Esophagus muscularis mucosa (tissue), 4 donors: ENCODE measurements at regions not wholly inside any gene's neighbourhood (a gene's known extent, or its start where the extent isn't known, plus 50 kb on each side); places are given as distances from the start of the nearest gene placed in this dataset.

Source experiments
- DNase-seq: peaks from one replicate; pipeline ENCODE4 v3.0.0-alpha.2; 2017; ENCODE audit errors: extremely low spot score
- H3K27ac ChIP-seq, 4 donors: fragments of 200-600 bp; sonication (generic); replicated peaks in 1 of 4; 1 replicate in 3 of 4; 2 replicates in 1 of 4; pipeline ENCODE4 v1.5.1; 2016 to 2019; ENCODE audit warnings: mild to moderate bottlenecking in 1 of 4
- H3K27me3 ChIP-seq, 4 donors: fragments of 200-600 bp; sonication (generic); one replicate each; pipeline versions ENCODE4 v1.5.1 to v1.6.0; 2016 to 2019
- H3K36me3 ChIP-seq, 4 donors: fragments of 200-600 bp; sonication (generic); one replicate each; pipeline ENCODE4 v1.5.1; 2016 to 2019
- H3K4me1 ChIP-seq, 4 donors: fragments of 200-600 bp; sonication (generic); one replicate each; pipeline ENCODE4 v1.5.1; 2016 to 2019
- H3K4me3 ChIP-seq, 4 donors: fragments of 200-600 bp; sonication (generic); 1 replicate in 2 of 4; 2 replicates in 2 of 4; pipeline ENCODE4 v1.5.1; 2016 to 2019; ENCODE audit warnings: mild to moderate bottlenecking in 4 of 4, moderate library complexity in 1 of 4
- H3K9me3 ChIP-seq, 4 donors: fragments of 200-600 bp; sonication (generic); 1 replicate in 3 of 4; 2 replicates in 1 of 4; pipeline ENCODE4 v1.5.1; 2016 to 2019
- CTCF ChIP-seq, 3 experiments: fragments of 200-600 bp in 2 of 3; fragments of 450-650 bp in 1 of 3; sonication (generic) in 2 of 3; IDR thresholded peaks; one replicate each; pipeline ENCODE4 v1.5.1; 2017 to 2019; ENCODE audit warnings: antibody characterized with exemption in 3 of 3, mild to moderate bottlenecking in 2 of 3, moderate library complexity in 1 of 3
- EP300 ChIP-seq: sonication (generic); formaldehyde crosslinking; IDR thresholded peaks from one replicate; pipeline ENCODE4 v1.6.1; 2017; ENCODE audit warnings: antibody characterized with exemption
- POLR2A ChIP-seq: fragments of 450-650 bp; IDR thresholded peaks from one replicate; pipeline ENCODE4 v1.6.1; 2017; ENCODE audit warnings: antibody characterized with exemption, moderate library complexity, mild to moderate bottlenecking, low read depth
- POLR2AphosphoS5 ChIP-seq, 2 donors: sonication (generic); formaldehyde crosslinking; IDR thresholded peaks; one replicate each; pipeline ENCODE4 v1.6.1; 2017; ENCODE audit warnings: antibody characterized with exemption in 2 of 2
- WGBS: methylation state at CpG from one replicate; pipeline ENCODE4 v1.1.5; 2018; 5-methylcytosine and 5-hydroxymethylcytosine counted together
- intact Hi-C: fragments of 100-400 bp; cut with DNase I; formaldehyde crosslinking; loops from one replicate; pipeline ENCODE4 v1.15.1; 2023

- TF ChIP-seq POLR2A: no peak
- TF ChIP-seq EP300: no peak
- no peak for TF ChIP-seq CTCF (IDR thresholded peaks at IDR 0.05)
- TF ChIP-seq POLR2AphosphoS5 (IDR thresholded peaks at IDR 0.05): no peak
- Histone ChIP-seq H3K4me3 (no peak overlapping the region), H3K4me1 (no peaks in the 10 kb centered on the region), H3K27me3 (no peaks in the 10 kb centered on the region), H3K27ac (no peak overlapping the region), H3K36me3 (no peaks in the 10 kb centered on the region), H3K9me3 (no peaks in the 10 kb centered on the region)
- DNase-seq: no peak
- WGBS: 67% methylated on average over 3 of the region's 3 CpGs
- intact Hi-C loops: no loop called here
These were observed 671.4 kb downstream of the ZNF674 start for GRCh38 chrX:45873781-45874180.

- no peak overlapping the region for H3K4me3 ChIP-seq
- no peaks in the 10 kb centered on the region for H3K4me1 ChIP-seq
- H3K36me3 ChIP-seq: no peaks in the 10 kb centered on the region
- H3K9me3 ChIP-seq: no peaks in the 10 kb centered on the region
- 73% methylated on average over 1 of the region's 1 CpG for WGBS
- DNase-seq: no peak
- TF ChIP-seq CTCF (IDR thresholded peaks at IDR 0.05) (no peak), POLR2A (no peak), POLR2AphosphoS5 (IDR thresholded peaks at IDR 0.05) (no peak), EP300 (no peak)
- intact Hi-C loops: no loop called here
- H3K27ac ChIP-seq: no peak overlapping the region
- H3K27me3 ChIP-seq: no peaks in the 10 kb centered on the region
These were observed 671.8 kb upstream of the DIPK2B start for GRCh38 chrX:45872480-45872879.

GRCh38 chrX:45868425-45868824, 667.7 kb upstream of the DIPK2B start:
- Histone ChIP-seq H3K36me3 (no peaks in the 10 kb centered on the region), H3K9me3 (no peaks in the 10 kb centered on the region), H3K4me3 (no peak overlapping the region), H3K27me3 (no peaks in the 10 kb centered on the region), H3K27ac (no peak overlapping the region), H3K4me1 (no peaks in the 10 kb centered on the region)
- no peak for TF ChIP-seq POLR2A
- TF ChIP-seq EP300: no peak
- TF ChIP-seq CTCF (IDR thresholded peaks at IDR 0.05): no peak
- no peak for TF ChIP-seq POLR2AphosphoS5 (IDR thresholded peaks at IDR 0.05)
- DNase-seq: no peak
- 32% methylated on average over 1 of the region's 1 CpG for WGBS
- intact Hi-C loops: no loop called here

GRCh38 chrX:45862801-45863200, 662.1 kb upstream of the DIPK2B start:
- TF ChIP-seq POLR2AphosphoS5 (IDR thresholded peaks at IDR 0.05) (no peak), CTCF (IDR thresholded peaks at IDR 0.05) (no peak), POLR2A (no peak), EP300 (no peak)
- WGBS: 44% methylated on average over 1 of the region's 1 CpG

GRCh38 chrX:45860450-45860849, 659.8 kb upstream of the DIPK2B start:
- Histone ChIP-seq H3K27me3 (no peaks in the 10 kb centered on the region), H3K4me1 (no peaks in the 10 kb centered on the region), H3K9me3 (no peaks in the 10 kb centered on the region), H3K36me3 (no peaks in the 10 kb centered on the region), H3K4me3 (no peak overlapping the region), H3K27ac (no peak overlapping the region)
- intact Hi-C loops: no loop called here
- no peak for DNase-seq
- WGBS: no CpG with 5 or more reads among the region's 1 CpG
- TF ChIP-seq EP300 (no peak), POLR2A (no peak), CTCF (IDR thresholded peaks at IDR 0.05) (no peak), POLR2AphosphoS5 (IDR thresholded peaks at IDR 0.05) (no peak)

More at GRCh38 chrX:45862801-45863200, 662.1 kb upstream of the DIPK2B start:
- Histone ChIP-seq H3K4me1 (no peaks in the 10 kb centered on the region), H3K4me3 (no peak overlapping the region), H3K27ac (no peak overlapping the region), H3K36me3 (no peaks in the 10 kb centered on the region), H3K27me3 (no peaks in the 10 kb centered on the region), H3K9me3 (no peaks in the 10 kb centered on the region)
- no peak for DNase-seq
- intact Hi-C loops: no loop called here
